ENCODE measurements at regions not wholly inside any gene's neighbourhood (a gene's known extent, or its start where the extent isn't known, plus 50 kb on each side); places are given as distances from the start of the nearest gene placed in this dataset.

GRCh38 chr3:109210501-109210900, 74.0 kb downstream of the C3orf85 start:
- DNase-seq: no peak

GRCh38 chr3:109211941-109212340, 75.4 kb downstream of the C3orf85 start:
- no peak for DNase-seq

- DNase-seq: no peak
These were observed 76.8 kb downstream of the C3orf85 start for GRCh38 chr3:109213321-109213720.

- peak; percentile 5 for DNase-seq
These were observed 87.8 kb downstream of the C3orf85 start for GRCh38 chr3:109224333-109224732.

- no peak for DNase-seq
These were observed 89.0 kb downstream of the C3orf85 start for GRCh38 chr3:109225516-109225915.

- DNase-seq: no peak
These were observed 87.8 kb downstream of the DPPA2 start for GRCh38 chr3:109228391-109229080.

- DNase-seq: no peak
These were observed 87.0 kb downstream of the DPPA2 start for GRCh38 chr3:109229174-109229847.

- no peak for DNase-seq
These were observed 82.0 kb downstream of the DPPA2 start for GRCh38 chr3:109234300-109234699.

GRCh38 chr3:109241459-109242186, 74.7 kb downstream of the DPPA2 start:
- DNase-seq: no peak

GRCh38 chr3:109242187-109242523, 74.2 kb downstream of the DPPA2 start:
- DNase-seq: no peak

Data from NCI-H2029 treated with DMSO at 0.1 percent for 48 hours (cell line).